ENCODE measurements at regions not wholly inside any gene's neighbourhood (a gene's known extent, or its start where the extent isn't known, plus 50 kb on each side); places are given as distances from the start of the nearest gene placed in this dataset.

DNA sequence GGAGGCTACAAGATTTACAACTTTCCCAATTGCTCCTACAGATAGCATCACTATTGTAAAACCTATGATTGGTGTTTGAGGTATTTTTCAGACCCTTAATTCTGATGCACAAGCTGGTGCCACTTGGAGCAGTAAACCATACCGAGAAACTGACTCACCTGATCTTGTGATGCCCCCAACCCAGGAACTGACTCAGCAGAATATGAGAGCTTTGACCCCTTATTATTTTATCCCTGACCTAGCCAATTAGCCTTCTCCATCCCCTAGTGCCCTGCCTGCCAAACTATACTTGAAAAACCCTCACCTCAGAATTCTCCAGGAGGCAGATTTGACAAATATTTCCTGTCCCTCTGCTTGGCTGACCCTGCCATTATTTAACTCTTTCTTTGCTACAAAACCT is 585.9 kb upstream of the GHITM start:
- H3K18ac ChIP-seq (ENCODE audit: extremely low read depth, low read length) = no peak overlapping the region
- no peaks in the 10 kb centered on the region for H3K4me1 ChIP-seq (replicated peaks in 1 of 4; ENCODE audit: control insufficient read depth in 3 of 4, insufficient read depth in 4 of 4, low read length in 3 of 4)
- H4K5ac ChIP-seq (ENCODE audit: insufficient read length, low read depth, low read length) = no peak overlapping the region
- H3K4ac ChIP-seq (replicated peaks; ENCODE audit: insufficient read length, low read depth, low read length) = no peak overlapping the region
- H3K4me2 ChIP-seq (ENCODE audit: insufficient read depth in 1 of 2, low read depth in 2 of 2, low read length in 2 of 2) = no peak overlapping the region
- H3K14ac ChIP-seq (ENCODE audit: insufficient read length) = no peak overlapping the region
- whole genome bisulfite sequencing, 2 experiments (ENCODE audit: extremely low coverage in 1 of 2, insufficient coverage in 1 of 2, insufficient read length in 1 of 2, insufficient replicate concordance in 2 of 2, low coverage in 1 of 2, low lambda C conversion rate in 2 of 2, missing lambda C conversion rate in 1 of 2) = 93% methylated on average over 1 of the region's 1 CpG; no CpG with 5 or more reads in 1 of the 2 experiments
- CTCF ChIA-PET (ENCODE audit: partially characterized antibody) = interaction anchor here (0.7 to 1.7 kb wide), 3 partner anchors 7 to 11 kb away, joined by 3 to 5 read pairs (median 5); no protein-coding TSS in a partner anchor
- H2AFZ ChIP-seq (ENCODE audit: low read length) = no peak overlapping the region
- POLR2A ChIA-PET (ENCODE audit: partially characterized antibody) = no interaction called here
- no peak overlapping the region for H2BK15ac ChIP-seq (ENCODE audit: low read length)
- no peaks in the 10 kb centered on the region for H3K79me2 ChIP-seq (ENCODE audit: control insufficient read depth in 1 of 2, insufficient read depth in 2 of 2, low read length in 2 of 2)
- no peak overlapping the region for H3K4me3 ChIP-seq (ENCODE audit: extremely low read depth in 1 of 4, insufficient read depth in 2 of 4, low read depth in 3 of 4, low read length in 4 of 4)
- no peaks in the 10 kb centered on the region for H3K9me3 ChIP-seq (ENCODE audit: insufficient read depth in 2 of 2, low read depth in 1 of 2, low read length in 1 of 2)
- H3K27me3 ChIP-seq (replicated peaks in 1 of 4; ENCODE audit: control insufficient read depth in 3 of 4, extremely low read depth in 1 of 4, insufficient read depth in 3 of 4, low read length in 3 of 4) = no peaks in the 10 kb centered on the region
- no peaks in the 10 kb centered on the region for H3K36me3 ChIP-seq (ENCODE audit: control insufficient read depth in 2 of 4, insufficient read depth in 4 of 4, low read length in 3 of 4)
- H4K20me1 ChIP-seq (replicated peaks in 1 of 2; ENCODE audit: control insufficient read depth in 1 of 2, insufficient read depth in 2 of 2, low read length in 2 of 2) = no peaks in the 10 kb centered on the region
- H3K79me1 ChIP-seq (ENCODE audit: low read depth, low read length) = no peaks in the 10 kb centered on the region
- H3K56ac ChIP-seq (replicated peaks; ENCODE audit: insufficient read length, low read depth, low read length) = no peak overlapping the region
- H4K91ac ChIP-seq (replicated peaks; ENCODE audit: insufficient read length, low read length) = no peak overlapping the region
- no peak overlapping the region for H2BK12ac ChIP-seq (ENCODE audit: low read depth, low read length)
- no peak overlapping the region for H3K9ac ChIP-seq (replicated peaks in 1 of 4; ENCODE audit: extremely low read depth in 1 of 4, low read depth in 3 of 4, low read length in 3 of 4)
- H3K23me2 ChIP-seq (ENCODE audit: low read depth, low read length) = no peaks in the 10 kb centered on the region
- no peak overlapping the region for H2AK5ac ChIP-seq (ENCODE audit: low read depth, low read length)
- FAIRE-seq = no peak
- no peak overlapping the region for H4K8ac ChIP-seq (ENCODE audit: extremely low read depth, insufficient read depth, low read length)
- H3K27ac ChIP-seq (ENCODE audit: low read depth, low read length) = no peak overlapping the region
- no peak overlapping the region for H3K23ac ChIP-seq (ENCODE audit: insufficient read length)
- DNase-seq (ENCODE audit: low read depth in 1 of 2, low spot score in 2 of 2) = no peak
- H2BK20ac ChIP-seq (ENCODE audit: low read length) = no peak overlapping the region
- TF ChIP-seq RNF2 (IDR thresholded peaks at IDR 0.05; ENCODE audit: borderline replicate concordance, low read depth, low read length, missing control alignments, poor library complexity, severe bottlenecking) (no peak), SRF (IDR thresholded peaks at IDR 0.05; ENCODE audit: low read depth, low read length) (no peak)
- no peak overlapping the region for H2BK120ac ChIP-seq (replicated peaks; ENCODE audit: low read depth, low read length)
- no peak overlapping the region for H2BK5ac ChIP-seq (ENCODE audit: low read depth, low read length)
